Left lung (tissue), 4 donors: ENCODE measurements at regions not wholly inside any gene's neighbourhood (a gene's known extent, or its start where the extent isn't known, plus 50 kb on each side); places are given as distances from the start of the nearest gene placed in this dataset.
"Not testable (repeated sequence)": the region's sequence is repeated elsewhere in the genome, so short reads cannot be mapped to it uniquely, and the experiment has no call there.

Source experiments
- ATAC-seq: fragments of 200-7000 bp; cut with Tn5 transposase; one replicate; pipeline ENCODE4 v1.9.1; 2020; ENCODE audit warnings: moderate library complexity
- DNase-seq, 4 donors: peaks; one replicate each; pipeline ENCODE4 v3.0.0-alpha.2; 2013 to 2020
- H3K27ac ChIP-seq, 2 donors: fragments of 200-600 bp; sonication (generic) in 1 of 2; one replicate each; pipeline versions ENCODE4 v1.5.0 to v1.8.0; 2020 to 2021
- H3K27me3 ChIP-seq, 2 donors: fragments of 200-600 bp; sonication (generic) in 1 of 2; one replicate each; pipeline versions ENCODE4 v1.5.0 to v1.8.0; 2020 to 2021
- H3K36me3 ChIP-seq, 2 donors: fragments of 200-600 bp; sonication (generic) in 1 of 2; one replicate each; pipeline versions ENCODE4 v1.5.0 to v1.8.0; 2020 to 2021
- H3K4me1 ChIP-seq, 2 donors: fragments of 200-600 bp; one replicate each; pipeline ENCODE4 v1.8.0; 2021
- H3K4me3 ChIP-seq, 2 donors: fragments of 200-600 bp; sonication (generic) in 1 of 2; one replicate each; pipeline versions ENCODE4 v1.5.0 to v1.8.0; 2020 to 2021; ENCODE audit warnings: mild to moderate bottlenecking in 1 of 2
- H3K9me3 ChIP-seq, 2 donors: fragments of 200-600 bp; sonication (generic) in 1 of 2; one replicate each; pipeline versions ENCODE4 v1.5.0 to v1.8.0; 2020 to 2021
- intact Hi-C, 2 donors: fragments of 100-400 bp; cut with DNase I; formaldehyde crosslinking; loops; one replicate each; pipeline versions ENCODE4 v1.11.2 to v1.14.2; 2022
- TF ChIP-seq, protein P1 (sequence below), 2 donors: fragments of 200-600 bp; sonication (generic) in 1 of 2; IDR thresholded peaks; one replicate each; pipeline versions ENCODE4 v1.5.0 to v1.8.0; 2021; ENCODE audit warnings: antibody characterized with exemption in 2 of 2
- donor health status: DM: no; HTN: yes; CAD: no.
- donor health status: DM: no; HTN: no; CAD: no.

DNA sequence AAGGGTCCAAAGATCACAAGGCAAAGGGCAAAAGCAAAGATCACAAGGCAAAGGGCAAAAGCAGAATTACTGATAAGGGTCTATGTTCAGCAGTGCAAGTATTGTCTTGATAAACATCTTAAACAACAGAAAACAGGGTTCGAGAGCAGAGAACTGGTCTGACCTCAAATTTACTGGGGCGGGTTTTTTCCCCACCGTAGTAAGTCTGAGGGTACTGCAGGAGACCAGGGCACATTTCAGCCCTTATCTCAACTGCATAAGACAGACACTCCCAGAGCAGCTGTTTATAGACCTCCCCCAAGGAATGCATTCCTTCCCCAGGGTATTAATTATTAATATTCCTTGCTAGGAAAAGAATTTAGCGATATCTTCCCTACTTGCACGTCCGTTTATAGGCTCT, 61.3 kb downstream of the ZNF860 start:
- H3K4me3 ChIP-seq, DNase-seq, H3K27me3 ChIP-seq, H3K27ac ChIP-seq, intact Hi-C loops, ATAC-seq, H3K36me3 ChIP-seq: not testable (repeated sequence)
- Histone ChIP-seq H3K9me3 (peaks cover 0 to 25% of the 10 kb centered on the region in 2 donors), H3K4me1 (peaks cover 7 to 12% of the 10 kb centered on the region in 2 donors)

DNA sequence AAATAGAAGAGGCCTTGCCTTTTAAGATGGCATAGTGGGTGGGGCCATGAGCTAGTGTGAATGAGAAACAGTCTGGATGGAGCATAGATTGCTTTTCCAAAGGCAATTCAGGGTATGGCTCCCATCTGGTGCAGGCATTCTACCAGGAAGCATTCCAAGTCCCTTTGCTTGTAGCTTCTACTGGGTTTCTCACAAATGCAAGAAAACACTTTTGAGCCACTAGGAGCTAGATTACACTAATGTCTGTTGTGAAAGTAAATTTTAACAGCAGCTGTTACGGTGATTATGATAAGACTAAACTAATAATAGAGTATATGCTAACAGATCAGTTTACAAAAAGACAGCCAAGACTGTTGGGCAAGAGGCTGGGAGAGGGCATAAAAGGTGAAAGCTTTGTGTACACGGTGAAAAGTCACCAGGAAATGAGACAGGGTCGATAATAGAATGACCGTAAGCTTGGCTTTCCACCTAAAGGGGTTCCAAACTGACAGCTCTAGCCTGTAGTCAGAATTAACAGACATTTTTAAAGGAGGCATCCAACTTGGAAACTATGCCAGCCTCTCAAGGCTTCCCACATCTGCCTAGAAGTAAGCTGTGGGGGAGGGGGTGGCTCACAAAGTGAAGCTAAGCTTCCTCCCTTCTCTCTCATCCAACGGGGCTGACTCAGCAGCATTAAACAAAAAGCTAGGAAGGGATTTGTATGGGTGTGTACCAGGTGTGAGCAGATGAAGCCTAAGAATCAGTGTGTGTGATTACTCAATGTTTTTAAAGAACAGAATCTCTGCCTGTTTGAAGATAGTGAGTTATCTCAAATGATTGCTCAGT, 61.1 kb upstream of the GPD1L start:
- no peaks in the 10 kb centered on the region for H3K36me3 ChIP-seq
- peaks cover 0 to 25% of the 10 kb centered on the region in 2 donors for H3K9me3 ChIP-seq
- intact Hi-C loops, result no loop called here
- peaks cover 7 to 12% of the 10 kb centered on the region in 2 donors for H3K4me1 ChIP-seq
- H3K27ac ChIP-seq, result peak overlapping the region; percentile 57 to 65
- no peaks in the 10 kb centered on the region for H3K27me3 ChIP-seq
- peak; percentile 89 for ATAC-seq
- TF ChIP-seq, protein P1, sequence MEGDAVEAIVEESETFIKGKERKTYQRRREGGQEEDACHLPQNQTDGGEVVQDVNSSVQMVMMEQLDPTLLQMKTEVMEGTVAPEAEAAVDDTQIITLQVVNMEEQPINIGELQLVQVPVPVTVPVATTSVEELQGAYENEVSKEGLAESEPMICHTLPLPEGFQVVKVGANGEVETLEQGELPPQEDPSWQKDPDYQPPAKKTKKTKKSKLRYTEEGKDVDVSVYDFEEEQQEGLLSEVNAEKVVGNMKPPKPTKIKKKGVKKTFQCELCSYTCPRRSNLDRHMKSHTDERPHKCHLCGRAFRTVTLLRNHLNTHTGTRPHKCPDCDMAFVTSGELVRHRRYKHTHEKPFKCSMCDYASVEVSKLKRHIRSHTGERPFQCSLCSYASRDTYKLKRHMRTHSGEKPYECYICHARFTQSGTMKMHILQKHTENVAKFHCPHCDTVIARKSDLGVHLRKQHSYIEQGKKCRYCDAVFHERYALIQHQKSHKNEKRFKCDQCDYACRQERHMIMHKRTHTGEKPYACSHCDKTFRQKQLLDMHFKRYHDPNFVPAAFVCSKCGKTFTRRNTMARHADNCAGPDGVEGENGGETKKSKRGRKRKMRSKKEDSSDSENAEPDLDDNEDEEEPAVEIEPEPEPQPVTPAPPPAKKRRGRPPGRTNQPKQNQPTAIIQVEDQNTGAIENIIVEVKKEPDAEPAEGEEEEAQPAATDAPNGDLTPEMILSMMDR (IDR thresholded peaks at IDR 0.05), result no peak
- no peak overlapping the region for H3K4me3 ChIP-seq
- DNase-seq, result peak in 3 of 4 donors; percentile 33 to 92 (median 89)

DNA sequence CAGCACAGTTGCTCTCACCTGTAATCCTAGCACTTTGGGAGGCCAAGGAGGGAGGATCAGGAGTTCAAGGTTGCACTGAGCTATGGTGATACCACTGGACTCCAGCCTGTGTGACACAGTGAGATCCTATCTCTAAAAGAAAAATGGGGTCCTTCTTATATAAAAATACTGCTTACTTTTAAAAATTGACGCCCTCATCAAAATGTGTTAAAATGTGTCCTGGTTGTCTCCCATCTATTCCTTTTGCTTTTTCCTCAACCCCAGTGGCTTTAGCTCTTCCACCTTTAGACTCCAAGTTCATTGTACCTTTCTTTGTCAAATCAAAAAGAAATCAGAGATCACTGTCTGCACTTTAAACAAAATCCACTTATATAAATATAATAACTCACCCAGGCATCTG, 60.3 kb upstream of the GPD1L start:
- ATAC-seq (no peak), DNase-seq (no peak)
- intact Hi-C loops, result no loop called here
- TF ChIP-seq, protein P1 (IDR thresholded peaks at IDR 0.05), result no peak
- Histone ChIP-seq H3K9me3 (peaks cover 0 to 25% of the 10 kb centered on the region in 2 donors), H3K27ac (no peak overlapping the region), H3K36me3 (no peaks in the 10 kb centered on the region), H3K4me1 (peaks cover 7 to 12% of the 10 kb centered on the region in 2 donors), H3K4me3 (no peak overlapping the region), H3K27me3 (no peaks in the 10 kb centered on the region)

DNA sequence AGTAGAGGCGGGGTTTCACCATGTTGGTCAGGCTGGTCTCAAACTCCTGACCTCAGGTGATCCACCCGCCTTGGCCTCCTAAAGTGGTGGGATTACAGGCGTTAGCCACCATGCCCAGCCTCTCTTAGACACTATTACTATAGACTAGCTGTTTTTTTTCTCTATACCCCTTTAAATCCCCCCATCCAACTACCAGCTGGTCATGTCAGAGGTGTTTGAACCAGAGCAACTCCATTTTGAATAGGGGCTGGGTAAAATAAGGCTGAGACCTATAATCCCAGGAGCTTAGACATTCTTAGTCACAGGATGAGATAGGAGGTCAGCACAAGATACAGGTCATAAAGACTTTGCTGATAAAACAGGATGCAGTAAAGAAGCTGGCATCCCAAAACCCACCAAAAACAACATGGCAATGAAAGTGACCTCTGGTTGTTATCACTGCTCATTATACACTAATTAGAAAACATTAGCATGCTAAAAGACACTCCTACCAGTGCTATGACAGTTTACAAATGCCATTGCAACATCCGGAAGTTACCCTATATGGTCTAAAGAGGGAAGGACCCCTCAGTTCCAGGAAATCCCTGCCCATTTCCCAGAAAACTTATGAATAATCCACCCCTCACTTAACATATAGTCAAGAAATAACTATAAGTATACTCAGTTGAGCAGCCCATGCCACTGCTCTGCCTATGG, 57.8 kb upstream of the GPD1L start:
- Histone ChIP-seq H3K36me3 (no peaks in the 10 kb centered on the region), H3K4me1 (peaks cover 7 to 12% of the 10 kb centered on the region in 2 donors), H3K27ac (no peak overlapping the region), H3K9me3 (peaks cover 0 to 3% of the 10 kb centered on the region in 2 donors), H3K4me3 (no peak overlapping the region), H3K27me3 (no peaks in the 10 kb centered on the region)
- DNase-seq (no peak), ATAC-seq (no peak)
- intact Hi-C loops, result no loop called here
- TF ChIP-seq, protein P1 (IDR thresholded peaks at IDR 0.05), result no peak

DNA sequence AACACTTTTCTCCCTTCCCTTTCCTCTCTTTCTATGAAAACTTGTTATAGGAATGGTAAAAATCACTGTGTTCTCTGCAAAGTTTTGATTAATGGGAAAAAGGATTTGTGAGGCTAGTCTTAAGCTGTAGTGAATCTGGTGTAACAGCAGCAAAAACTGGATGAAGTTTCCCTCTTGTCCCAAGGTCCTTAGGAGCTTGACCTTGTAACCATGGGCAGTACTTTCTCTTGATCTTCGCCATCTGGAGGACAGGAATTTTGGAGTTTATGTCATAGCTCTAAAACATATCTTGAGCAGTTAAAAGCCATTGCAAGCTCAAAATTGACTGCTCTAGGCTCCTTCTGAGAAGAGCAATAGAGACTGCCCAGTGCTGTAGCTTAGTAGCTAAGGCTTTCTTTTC, 56.5 kb upstream of the GPD1L start:
- TF ChIP-seq, protein P1 (IDR thresholded peaks at IDR 0.05), result no peak
- H3K9me3 ChIP-seq, result no peaks in the 10 kb centered on the region
- intact Hi-C loops, result no loop called here

DNA sequence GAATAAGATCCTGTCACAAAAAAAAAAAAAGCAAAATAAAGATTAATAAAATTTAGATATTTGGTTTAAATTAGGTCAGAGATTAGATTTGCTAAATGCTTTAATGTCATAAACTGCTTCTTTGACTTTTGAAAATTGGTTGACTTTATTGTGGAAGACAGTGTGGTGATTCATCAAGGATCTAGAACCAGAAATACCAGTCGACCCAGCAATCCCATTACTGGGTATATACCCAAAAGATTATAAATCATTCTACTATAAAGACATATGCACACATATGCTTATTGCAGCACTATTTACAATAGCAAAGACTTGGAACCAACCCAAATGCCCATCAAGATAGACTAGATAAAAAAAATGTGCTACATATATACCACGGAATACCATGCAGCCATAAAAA, 54.2 kb upstream of the GPD1L start:
- H3K4me3 ChIP-seq, H3K36me3 ChIP-seq, H3K4me1 ChIP-seq, H3K9me3 ChIP-seq, H3K27ac ChIP-seq, ATAC-seq, intact Hi-C loops, H3K27me3 ChIP-seq, DNase-seq: not testable (repeated sequence)

More for the DNA sequence above, 56.5 kb upstream of the GPD1L start:
- no peaks in the 10 kb centered on the region for H3K36me3 ChIP-seq
- DNase-seq (no peak), ATAC-seq (no peak)
- H3K4me3 ChIP-seq, result no peak overlapping the region
- H3K27me3 ChIP-seq, result no peaks in the 10 kb centered on the region
- H3K4me1 ChIP-seq, result peaks cover 4 to 10% of the 10 kb centered on the region in 2 donors
- no peak overlapping the region for H3K27ac ChIP-seq

DNA sequence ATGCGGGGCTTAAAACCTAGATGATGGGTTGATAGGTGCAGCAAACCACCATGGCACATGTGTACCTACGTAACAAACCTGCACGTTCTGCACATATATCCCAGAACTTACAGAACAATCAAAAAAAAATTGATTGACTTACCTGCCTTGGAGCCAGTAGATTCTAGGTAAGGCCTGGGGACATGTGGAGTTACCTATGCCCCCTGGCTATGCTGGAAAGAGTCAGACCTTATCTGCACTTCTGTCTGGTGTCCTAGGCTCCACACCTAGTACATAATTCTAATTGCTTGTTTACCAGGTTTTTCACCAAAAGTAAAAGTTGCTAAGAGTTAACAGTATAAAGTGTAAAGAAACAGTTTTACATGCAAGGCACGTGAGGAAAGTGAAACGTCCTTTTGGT, 53.6 kb upstream of the GPD1L start:
- H3K27me3 ChIP-seq, H3K4me3 ChIP-seq, H3K4me1 ChIP-seq, intact Hi-C loops, H3K9me3 ChIP-seq, H3K27ac ChIP-seq, DNase-seq, ATAC-seq, H3K36me3 ChIP-seq: not testable (repeated sequence)
